ENCODE measurements at regions not wholly inside any gene's neighbourhood (a gene's known extent, or its start where the extent isn't known, plus 50 kb on each side); places are given as distances from the start of the nearest gene placed in this dataset.

DNA sequence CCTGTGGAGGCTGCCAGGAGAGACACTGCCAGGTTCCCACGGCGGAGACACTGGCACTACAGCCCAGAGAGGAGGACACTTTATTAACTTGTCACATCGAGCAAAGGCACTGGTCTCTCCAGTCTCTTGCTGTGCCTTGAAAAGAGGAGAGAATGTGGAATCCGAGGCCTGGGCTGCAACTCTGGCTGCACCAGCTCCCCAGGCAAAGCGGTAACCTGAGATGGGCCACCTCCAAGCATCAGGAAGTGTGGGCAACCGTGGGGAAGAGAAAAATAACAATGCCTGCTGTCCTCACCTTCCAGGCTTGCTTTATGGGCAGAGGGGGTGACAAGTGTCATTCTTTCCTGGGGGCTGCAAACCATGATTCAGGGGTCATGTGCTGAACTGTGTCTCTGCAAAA is 91.6 kb upstream of the RGMA start:
- TF ChIP-seq CTCF (conservative IDR thresholded peaks at IDR 0.05) (no peak), ZFX (IDR thresholded peaks at IDR 0.05) (no peak)

All from C4-2B (cell line).